ENCODE measurements at regions not wholly inside any gene's neighbourhood (a gene's known extent, or its start where the extent isn't known, plus 50 kb on each side); places are given as distances from the start of the nearest gene placed in this dataset.

- peak; percentile 98 for DNase-seq
Measured at GRCh38 chr13:23488442-23488841, 54.9 kb upstream of the SACS start.

GRCh38 chr13:23496255-23496654 lies 62.8 kb upstream of the SACS start:
- no peak for DNase-seq

GRCh38 chr13:23497191-23497590 lies 63.7 kb upstream of the SACS start:
- no peak for DNase-seq

- no peak for DNase-seq
Measured at GRCh38 chr13:23500849-23501248, 67.3 kb upstream of the SACS start.

- DNase-seq = no peak
Measured at GRCh38 chr13:23504180-23504579, 66.0 kb upstream of the TNFRSF19 start.

- DNase-seq = no peak
Measured at GRCh38 chr13:23505007-23505406, 65.2 kb upstream of the TNFRSF19 start.

GRCh38 chr13:23506071-23506806 lies 64.0 kb upstream of the TNFRSF19 start:
- DNase-seq = no peak

GRCh38 chr13:23506807-23507291 lies 63.4 kb upstream of the TNFRSF19 start:
- no peak for DNase-seq

- DNase-seq = no peak
Measured at GRCh38 chr13:23509781-23510543, 60.2 kb upstream of the TNFRSF19 start.

- DNase-seq = no peak
Measured at GRCh38 chr13:23510544-23510916, 59.7 kb upstream of the TNFRSF19 start.

GRCh38 chr13:23510979-23511735 lies 59.1 kb upstream of the TNFRSF19 start:
- DNase-seq = peak; percentile 67

GRCh38 chr13:23512762-23513395 lies 57.3 kb upstream of the TNFRSF19 start:
- DNase-seq = no peak

- DNase-seq = no peak
Measured at GRCh38 chr13:23513455-23513854, 56.8 kb upstream of the TNFRSF19 start.

GRCh38 chr13:23514076-23514475 lies 56.1 kb upstream of the TNFRSF19 start:
- DNase-seq = no peak

- DNase-seq = no peak
Measured at GRCh38 chr13:23515116-23515515, 55.1 kb upstream of the TNFRSF19 start.

GRCh38 chr13:23516190-23516589 lies 54.0 kb upstream of the TNFRSF19 start:
- DNase-seq = no peak

- DNase-seq = no peak
Measured at GRCh38 chr13:23516702-23517101, 53.5 kb upstream of the TNFRSF19 start.

- DNase-seq = no peak
Measured at GRCh38 chr13:23518231-23518630, 52.0 kb upstream of the TNFRSF19 start.
